WTC11 (cell line): ENCODE measurements at regions not wholly inside any gene's neighbourhood (a gene's known extent, or its start where the extent isn't known, plus 50 kb on each side); places are given as distances from the start of the nearest gene placed in this dataset.

ENCODE experiments used
- ATAC-seq: fragments of 200-7000 bp; cut with Tn5 transposase; 2 replicates; pipeline ENCODE4 v1.10.0; 2021; ENCODE audit warnings: mild to moderate bottlenecking, moderate library complexity
- CTCF ChIA-PET: fragments of 300-600 bp; sonication (Branson Sonifier 250); formaldehyde crosslinking; loops from one replicate; lab custom pipeline; 2021; ENCODE audit warnings: antibody characterized with exemption; lab: Charles Lee
- POLR2A ChIA-PET: fragments of 350-600 bp; sonication (Branson Sonifier 250); formaldehyde crosslinking; loops from one replicate; lab custom pipeline; 2021; ENCODE audit warnings: antibody characterized with exemption; lab: Charles Lee
- DNase-seq: peaks from one replicate; pipeline ENCODE4 v3.0.0; 2021; ENCODE audit warnings: low spot score
- H3K27ac Mint-ChIP-seq: 2 replicates; pipeline ENCODE4 v1.8.0; 2021; ENCODE audit warnings: mixed read lengths
- H3K27me3 Mint-ChIP-seq: 2 replicates; pipeline ENCODE4 v1.8.0; 2021; ENCODE audit warnings: low read depth, mild to moderate bottlenecking, moderate library complexity, mixed read lengths
- H3K36me3 Mint-ChIP-seq: 2 replicates; pipeline ENCODE4 v1.8.0; 2021; ENCODE audit warnings: mixed read lengths
- H3K4me1 Mint-ChIP-seq: 2 replicates; pipeline ENCODE4 v1.8.0; 2022; ENCODE audit warnings: mixed read lengths
- H3K4me3 Mint-ChIP-seq: 2 replicates; pipeline ENCODE4 v1.8.0; 2021; ENCODE audit warnings: mild to moderate bottlenecking, moderate library complexity, mixed read lengths
- H3K9me3 Mint-ChIP-seq: 2 replicates; pipeline ENCODE4 v1.8.0; 2021; ENCODE audit warnings: mixed read lengths
- ATF2 ChIP-seq: sonication (generic); formaldehyde crosslinking; IDR thresholded peaks from 2 replicates; pipeline ENCODE4 v1.8.1; 2022; ENCODE audit warnings: low read depth, missing genetic modification reagents, borderline replicate concordance
- CREB1 ChIP-seq: sonication (generic); formaldehyde crosslinking; IDR thresholded peaks from 2 replicates; pipeline ENCODE4 v1.8.0; 2023; ENCODE audit warnings: mild to moderate bottlenecking, missing genetic modification reagents
- GTF2I ChIP-seq: fragments of 250-450 bp; sonication (Bioruptor Pico); conservative IDR thresholded peaks from 2 replicates; pipeline ENCODE4 v1.4.0; 2021; ENCODE audit warnings: mild to moderate bottlenecking
- MAX ChIP-seq: sonication (generic); formaldehyde crosslinking; IDR thresholded peaks from 2 replicates; pipeline ENCODE4 v1.8.0; 2022; ENCODE audit warnings: mild to moderate bottlenecking, missing genetic modification reagents
- TEAD4 ChIP-seq: sonication (generic); formaldehyde crosslinking; IDR thresholded peaks from 2 replicates; pipeline ENCODE4 v1.8.0; 2022; ENCODE audit warnings: mild to moderate bottlenecking, missing genetic modification reagents
- ZNF138 ChIP-seq: sonication (generic); formaldehyde crosslinking; conservative IDR thresholded peaks from 2 replicates; pipeline ENCODE4 v1.8.1; 2022; ENCODE audit warnings: mild to moderate bottlenecking, moderate library complexity, missing genetic modification reagents
- ZNF232 ChIP-seq: sonication (generic); formaldehyde crosslinking; IDR thresholded peaks from 2 replicates; pipeline ENCODE4 v1.8.0; 2022; ENCODE audit warnings: mild to moderate bottlenecking, missing genetic modification reagents
- TF ChIP-seq, protein P1 (sequence below): sonication (generic); formaldehyde crosslinking; IDR thresholded peaks from 2 replicates; pipeline ENCODE4 v1.8.1; 2022; ENCODE audit warnings: mild to moderate bottlenecking, moderate library complexity, missing genetic modification reagents

DNA sequence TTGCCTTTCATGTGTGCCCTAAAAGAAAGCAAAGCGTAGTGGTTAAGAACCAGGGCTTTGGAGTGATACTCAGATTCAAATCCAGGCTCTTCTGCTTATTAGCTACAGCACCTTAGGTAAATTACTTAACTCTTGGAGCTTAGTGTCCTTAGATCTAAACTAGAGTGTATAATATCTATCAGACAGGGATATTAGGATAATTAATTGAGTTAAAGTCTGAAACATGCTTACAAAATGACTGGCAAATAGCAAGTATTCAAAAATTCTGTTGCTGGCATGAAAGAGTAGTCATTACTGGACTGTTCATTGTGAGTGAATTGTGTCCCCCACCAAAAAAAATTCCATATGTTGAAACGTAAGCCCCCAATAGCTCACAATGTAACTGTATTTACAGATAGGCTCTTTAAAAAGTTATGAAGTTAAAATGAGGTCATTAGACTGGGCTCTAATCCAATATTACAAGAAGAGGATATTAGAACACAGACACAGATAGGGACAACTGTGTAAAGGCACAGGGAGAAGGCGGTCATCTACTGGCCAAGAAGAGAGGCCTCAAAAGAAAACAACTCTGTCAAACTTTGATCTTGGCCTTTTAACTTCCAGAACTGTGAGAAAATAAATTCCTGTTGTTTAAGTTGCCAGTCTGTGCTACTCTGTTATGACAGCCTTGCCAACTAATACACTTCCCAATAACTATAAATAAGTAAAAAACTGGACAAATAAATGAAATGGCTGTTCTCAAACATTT is 60.4 kb upstream of the LRRC3B start:
- Mint-ChIP-seq H3K27ac (no peak overlapping the region), H3K27me3 (no peaks in the 10 kb centered on the region; the same call in 1 of the 2 replicates), H3K9me3 (no peaks in the 10 kb centered on the region), H3K36me3 (no peaks in the 10 kb centered on the region), H3K4me1 (peaks cover 3% of the 10 kb centered on the region; the same call in 1 of the 2 replicates), H3K4me3 (no peak overlapping the region)
- ATAC-seq (no peak), DNase-seq (no peak)
- POLR2A ChIA-PET = no interaction called here
- CTCF ChIA-PET = no interaction called here
- TF ChIP-seq MAX (CRISPR knock-in tag) (no peak), TEAD4 (CRISPR knock-in tag) (no peak), CREB1 (CRISPR knock-in tag) (no peak), ZNF232 (no peak), GTF2I (CRISPR knock-in tag) (no peak), ATF2 (CRISPR knock-in tag) (no peak), ZNF138 (CRISPR knock-in tag) (no peak)
- TF ChIP-seq, protein P1, sequence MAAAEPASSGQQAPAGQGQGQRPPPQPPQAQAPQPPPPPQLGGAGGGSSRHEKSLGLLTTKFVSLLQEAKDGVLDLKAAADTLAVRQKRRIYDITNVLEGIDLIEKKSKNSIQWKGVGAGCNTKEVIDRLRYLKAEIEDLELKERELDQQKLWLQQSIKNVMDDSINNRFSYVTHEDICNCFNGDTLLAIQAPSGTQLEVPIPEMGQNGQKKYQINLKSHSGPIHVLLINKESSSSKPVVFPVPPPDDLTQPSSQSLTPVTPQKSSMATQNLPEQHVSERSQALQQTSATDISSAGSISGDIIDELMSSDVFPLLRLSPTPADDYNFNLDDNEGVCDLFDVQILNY = no peak
